H1 (cell line): ENCODE measurements at regions not wholly inside any gene's neighbourhood (a gene's known extent, or its start where the extent isn't known, plus 50 kb on each side); places are given as distances from the start of the nearest gene placed in this dataset.

Experiments used
- CTCF ChIA-PET: fragments of 300-600 bp; sonication (Branson Sonifier 250); formaldehyde crosslinking; loops from one replicate; lab custom pipeline; 2021; ENCODE audit not compliant: partially characterized antibody; lab: Charles Lee
- POLR2A ChIA-PET: fragments of 300-600 bp; sonication (Branson Sonifier 250); formaldehyde crosslinking; loops from one replicate; lab custom pipeline; 2021; ENCODE audit warnings: inconsistent platforms; ENCODE audit not compliant: partially characterized antibody; lab: Charles Lee
- DNase-seq, 2 experiments: peaks; one replicate each; pipeline versions ENCODE4 v3.0.0 to v3.0.0-alpha.2; 2010 to 2022; ENCODE audit warnings: low spot score in 2 of 2, low read depth in 1 of 2, mixed read lengths in 1 of 2
- FAIRE-seq: peaks from 2 replicates; lab custom pipeline; 2011; peaks lifted over from hg19 to GRCh38; lab: Jason Lieb, UNC
- H2AFZ ChIP-seq: 2 replicates; pipeline ENCODE4 v1.8.1; 2012; ENCODE audit warnings: low read length, inconsistent platforms
- H2AK5ac ChIP-seq: 2 replicates; pipeline ENCODE4 v1.6.1; 2013; ENCODE audit warnings: low read depth, low read length
- H2BK120ac ChIP-seq: replicated peaks from 2 replicates; pipeline ENCODE3; 2013; ENCODE audit warnings: low read depth, low read length, inconsistent platforms
- H2BK12ac ChIP-seq: 2 replicates; pipeline ENCODE4 v1.6.1; 2013; ENCODE audit warnings: low read depth, low read length
- H2BK15ac ChIP-seq: 2 replicates; pipeline ENCODE4 v1.6.1; 2013; ENCODE audit warnings: low read length
- H2BK20ac ChIP-seq: 2 replicates; pipeline ENCODE4 v1.6.1; 2013; ENCODE audit warnings: low read length
- H2BK5ac ChIP-seq: 2 replicates; pipeline ENCODE4 v1.6.1; 2013; ENCODE audit warnings: low read depth, low read length
- H3K14ac ChIP-seq: 2 replicates; pipeline ENCODE4 v1.6.1; 2013; ENCODE audit warnings: inconsistent platforms; ENCODE audit not compliant: insufficient read length
- H3K18ac ChIP-seq: 2 replicates; pipeline ENCODE4 v1.6.1; 2013; ENCODE audit warnings: low read length; ENCODE audit errors: extremely low read depth
- H3K23ac ChIP-seq: 2 replicates; pipeline ENCODE4 v1.6.1; 2013; ENCODE audit warnings: inconsistent platforms; ENCODE audit not compliant: insufficient read length
- H3K23me2 ChIP-seq: 2 replicates; pipeline ENCODE4 v1.6.1; 2013; ENCODE audit warnings: low read depth, low read length
- H3K27ac ChIP-seq: 2 replicates; pipeline ENCODE4 v1.6.1; 2011; ENCODE audit warnings: low read depth, low read length, inconsistent platforms
- H3K27me3 ChIP-seq, 4 experiments: replicated peaks in 1 of 4; 1 replicate in 1 of 4; 2 replicates in 3 of 4; pipeline versions ENCODE4 v1.6.1 to v1.8.1; 2011 to 2013; ENCODE audit warnings: low read length in 3 of 4, mild to moderate bottlenecking in 3 of 4, inconsistent platforms in 2 of 4, mixed read lengths in 2 of 4, moderate library complexity in 1 of 4; ENCODE audit not compliant: control insufficient read depth in 3 of 4, insufficient read depth in 3 of 4; ENCODE audit errors: extremely low read depth in 1 of 4
- H3K36me3 ChIP-seq, 4 experiments: 2 replicates each; pipeline versions ENCODE4 v1.6.1 to v1.8.1; 2011 to 2013; ENCODE audit warnings: mild to moderate bottlenecking in 4 of 4, low read length in 3 of 4, moderate library complexity in 2 of 4, control low read depth in 1 of 4, inconsistent platforms in 1 of 4; ENCODE audit not compliant: insufficient read depth in 4 of 4, control insufficient read depth in 2 of 4
- H3K4ac ChIP-seq: replicated peaks from 2 replicates; pipeline ENCODE3; 2013; ENCODE audit warnings: low read length, low read depth, mixed read lengths, inconsistent platforms; ENCODE audit not compliant: insufficient read length
- H3K4me1 ChIP-seq, 4 experiments: replicated peaks in 1 of 4; 1 replicate in 1 of 4; 2 replicates in 3 of 4; pipeline versions ENCODE4 v1.6.1 to v1.8.1; 2011 to 2013; ENCODE audit warnings: low read length in 3 of 4, inconsistent platforms in 2 of 4, mixed read lengths in 1 of 4; ENCODE audit not compliant: insufficient read depth in 4 of 4, control insufficient read depth in 3 of 4
- H3K4me2 ChIP-seq, 2 experiments: 2 replicates each; pipeline versions ENCODE4 v1.6.1 to v1.8.1; 2011 to 2013; ENCODE audit warnings: low read depth in 2 of 2, low read length in 2 of 2, control low read depth in 1 of 2, inconsistent platforms in 1 of 2, mild to moderate bottlenecking in 1 of 2; ENCODE audit not compliant: insufficient read depth in 1 of 2
- H3K4me3 ChIP-seq, 4 experiments: fragments of 200-600, 300-600 bp in 1 of 4; sonication (generic), shearing (Covaris generic), sonication (Bioruptor Twin) in 1 of 4; 2 replicates each; pipeline versions ENCODE4 v1.5.1 to v1.8.1; 2011 to 2016; ENCODE audit warnings: low read length in 4 of 4, low read depth in 3 of 4, control low read depth in 2 of 4, inconsistent platforms in 2 of 4, mild to moderate bottlenecking in 2 of 4, mixed read lengths in 1 of 4, moderate library complexity in 1 of 4; ENCODE audit not compliant: insufficient read depth in 2 of 4; ENCODE audit errors: extremely low read depth in 1 of 4
- H3K56ac ChIP-seq: replicated peaks from 2 replicates; pipeline ENCODE3; 2013; ENCODE audit warnings: low read depth, mild to moderate bottlenecking, mixed read lengths, low read length, inconsistent platforms; ENCODE audit not compliant: insufficient read length
- H3K79me1 ChIP-seq: 2 replicates; pipeline ENCODE4 v1.6.1; 2013; ENCODE audit warnings: low read depth, low read length, control low read depth
- H3K79me2 ChIP-seq, 2 experiments: 2 replicates each; pipeline versions ENCODE4 v1.6.1 to v1.8.1; 2012 to 2013; ENCODE audit warnings: low read length in 2 of 2, mild to moderate bottlenecking in 2 of 2, inconsistent platforms in 1 of 2; ENCODE audit not compliant: insufficient read depth in 2 of 2, control insufficient read depth in 1 of 2
- H3K9ac ChIP-seq, 4 experiments: replicated peaks in 1 of 4; 1 replicate in 1 of 4; 2 replicates in 3 of 4; pipeline versions ENCODE4 v1.6.1 to v1.8.1; 2011 to 2013; ENCODE audit warnings: low read depth in 3 of 4, low read length in 3 of 4, control low read depth in 2 of 4, mild to moderate bottlenecking in 2 of 4, moderate library complexity in 2 of 4, inconsistent platforms in 1 of 4; ENCODE audit errors: extremely low read depth in 1 of 4
- H3K9me3 ChIP-seq, 2 experiments: 2 replicates each; pipeline versions ENCODE4 v1.6.1 to v1.8.1; 2012 to 2013; ENCODE audit warnings: mild to moderate bottlenecking in 2 of 2, moderate library complexity in 2 of 2, control low read depth in 1 of 2, inconsistent platforms in 1 of 2, low read depth in 1 of 2, low read length in 1 of 2, mixed read lengths in 1 of 2; ENCODE audit not compliant: insufficient read depth in 2 of 2
- H4K20me1 ChIP-seq, 2 experiments: replicated peaks in 1 of 2; 2 replicates each; pipeline versions ENCODE3 to v1.8.1; 2011 to 2013; ENCODE audit warnings: inconsistent platforms in 2 of 2, low read length in 2 of 2, mild to moderate bottlenecking in 1 of 2; ENCODE audit not compliant: insufficient read depth in 2 of 2, control insufficient read depth in 1 of 2
- H4K5ac ChIP-seq: 2 replicates; pipeline ENCODE4 v1.6.1; 2013; ENCODE audit warnings: low read length, low read depth, mixed read lengths, inconsistent platforms; ENCODE audit not compliant: insufficient read length
- H4K8ac ChIP-seq: 2 replicates; pipeline ENCODE4 v1.8.0; 2013; ENCODE audit warnings: mild to moderate bottlenecking, moderate library complexity, low read length, inconsistent platforms; ENCODE audit not compliant: insufficient read depth; ENCODE audit errors: extremely low read depth
- H4K91ac ChIP-seq: replicated peaks from 2 replicates; pipeline ENCODE3; 2013; ENCODE audit warnings: low read length, mixed read lengths, inconsistent platforms; ENCODE audit not compliant: insufficient read length
- ASH2L ChIP-seq: fragments of 200-600, 300-600 bp; sonication (generic); IDR thresholded peaks from one replicate; pipeline ENCODE4 v1.7.1; 2017; ENCODE audit warnings: low read length
- ATF2 ChIP-seq: IDR thresholded peaks from 2 replicates; pipeline ENCODE4 v1.6.1; 2012; ENCODE audit warnings: low read length, inconsistent platforms
- CEBPB ChIP-seq: IDR thresholded peaks from 2 replicates; pipeline ENCODE4 v1.6.1; 2012; ENCODE audit warnings: low read depth, low read length
- CREB1 ChIP-seq: IDR thresholded peaks from 2 replicates; pipeline ENCODE4 v1.6.1; 2012; ENCODE audit warnings: inconsistent platforms
- EP300 ChIP-seq, 2 experiments: IDR thresholded peaks; 1 replicate in 1 of 2; 2 replicates in 1 of 2; pipeline ENCODE4 v1.6.1; 2011 to 2012; ENCODE audit warnings: low read depth in 2 of 2, low read length in 2 of 2, mild to moderate bottlenecking in 2 of 2, borderline replicate concordance in 1 of 2, inconsistent platforms in 1 of 2, moderate library complexity in 1 of 2
- GTF2F1 ChIP-seq: IDR thresholded peaks from 2 replicates; pipeline ENCODE4 v1.6.1; 2012; ENCODE audit warnings: low read depth, low read length, improper control_type of control experiment, borderline replicate concordance
- KDM1A ChIP-seq: fragments of 200-600, 300-600 bp; sonication (generic); IDR thresholded peaks from 2 replicates; pipeline ENCODE4 v1.7.1; 2016; ENCODE audit warnings: mild to moderate bottlenecking, low read length, borderline replicate concordance
- KDM4A ChIP-seq: IDR thresholded peaks from one replicate; pipeline ENCODE4 v1.7.1; 2012; ENCODE audit warnings: low read depth, mild to moderate bottlenecking, moderate library complexity, low read length, inconsistent platforms; ENCODE audit not compliant: severe bottlenecking
- POU5F1 ChIP-seq: IDR thresholded peaks from 2 replicates; pipeline ENCODE4 v1.6.1; 2011; ENCODE audit warnings: low read depth, mild to moderate bottlenecking, low read length, moderate library complexity
- RXRA ChIP-seq: IDR thresholded peaks from 2 replicates; pipeline ENCODE4 v1.6.1; 2011; ENCODE audit warnings: low read depth, mild to moderate bottlenecking, low read length, moderate library complexity; ENCODE audit not compliant: insufficient read depth
- SIRT6 ChIP-seq: IDR thresholded peaks from one replicate; pipeline ENCODE4 v1.7.1; 2012; ENCODE audit warnings: low read length, inconsistent platforms
- SP2 ChIP-seq: IDR thresholded peaks from 2 replicates; pipeline ENCODE4 v1.6.1; 2012; ENCODE audit warnings: mild to moderate bottlenecking, low read length, inconsistent platforms
- ZNF274 ChIP-seq: IDR thresholded peaks from 2 replicates; pipeline ENCODE4 v1.7.0; 2012; ENCODE audit warnings: low read length, borderline replicate concordance; ENCODE audit errors: extremely low read depth
- WGBS, 2 experiments: shearing (Covaris generic) in 1 of 2; methylation state at CpG; one replicate each; pipeline versions ENCODE4 v1.1.6 to v1.1.7; 2013 to 2015; ENCODE audit warnings: low lambda C conversion rate in 2 of 2, mixed read lengths in 2 of 2, inconsistent platforms in 1 of 2, low coverage in 1 of 2, missing lambda C conversion rate in 1 of 2; ENCODE audit not compliant: insufficient replicate concordance in 2 of 2, insufficient coverage in 1 of 2, insufficient read length in 1 of 2; ENCODE audit errors: extremely low coverage in 1 of 2, missing lambda C conversion rate in 1 of 2; 5-methylcytosine and 5-hydroxymethylcytosine counted together

DNA sequence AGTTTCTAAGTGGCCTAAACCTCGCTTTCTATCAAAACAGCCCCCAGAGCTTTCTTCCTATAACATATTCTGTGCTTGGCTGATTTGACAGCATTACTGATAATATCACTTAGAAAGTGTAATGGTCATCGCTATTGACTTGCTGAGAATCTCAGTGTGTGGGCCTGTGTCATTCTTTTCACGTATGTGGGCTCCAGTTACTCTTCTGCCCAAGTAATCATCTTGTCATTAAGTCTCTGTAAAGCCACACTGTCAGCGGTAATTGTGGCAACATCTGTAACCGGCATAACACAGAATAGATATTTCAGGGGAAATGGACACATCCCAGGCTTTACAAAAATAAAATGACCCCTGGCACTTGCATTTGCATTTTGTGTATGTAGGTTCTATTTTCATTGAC lies 313.6 kb upstream of the LMCD1 start:
- Histone ChIP-seq H2BK15ac (no peak overlapping the region), H4K20me1 (no peaks in the 10 kb centered on the region), H2AK5ac (no peak overlapping the region), H3K23me2 (no peaks in the 10 kb centered on the region; the same call in 1 of the 2 replicates), H3K4me2 (no peak overlapping the region), H4K91ac (no peak overlapping the region), H2AFZ (no peak overlapping the region), H2BK12ac (no peak overlapping the region), H3K79me1 (no peaks in the 10 kb centered on the region), H3K9ac (no peak overlapping the region), H4K5ac (no peak overlapping the region), H2BK5ac (no peak overlapping the region), H3K9me3 (no peaks in the 10 kb centered on the region), H4K8ac (no peak overlapping the region), H3K14ac (no peak overlapping the region), H3K79me2 (no peaks in the 10 kb centered on the region), H3K18ac (no peak overlapping the region), H2BK20ac (no peak overlapping the region), H3K27me3 (no peaks in the 10 kb centered on the region), H3K4ac (no peak overlapping the region), H3K4me3 (no peak overlapping the region), H2BK120ac (no peak overlapping the region), H3K23ac (no peak overlapping the region), H3K36me3 (no peaks in the 10 kb centered on the region), H3K4me1 (no peaks in the 10 kb centered on the region), H3K56ac (no peak overlapping the region), H3K27ac (no peak overlapping the region)
- ChIA-PET POLR2A (no interaction called here), CTCF (no interaction called here)
- WGBS, 2 experiments = 83% methylated on average over 5 of the region's 5 CpGs; no CpG with 5 or more reads in 1 of the 2 experiments
- FAIRE-seq = no peak
- no peak for DNase-seq
- no peak for TF ChIP-seq CREB1
- no peak for TF ChIP-seq ZNF274
- TF ChIP-seq SP2 = no peak
- no peak for TF ChIP-seq RXRA
- TF ChIP-seq POU5F1 = no peak
- no peak for TF ChIP-seq KDM4A
- TF ChIP-seq SIRT6 = no peak
- no peak for TF ChIP-seq EP300 (IDR thresholded peaks at IDR 0.05; ENCODE audit: borderline replicate concordance in 1 of 2, low read depth in 2 of 2, low read length in 2 of 2)
- no peak for TF ChIP-seq GTF2F1
- TF ChIP-seq CEBPB = no peak
- TF ChIP-seq KDM1A = no peak
- TF ChIP-seq ASH2L = no peak
- no peak for TF ChIP-seq ATF2
